NCI-H1694 treated with DMSO at 0.1 percent for 48 hours (cell line): ENCODE measurements at regions not wholly inside any gene's neighbourhood (a gene's known extent, or its start where the extent isn't known, plus 50 kb on each side); places are given as distances from the start of the nearest gene placed in this dataset.
"Not testable (repeated sequence)": the region's sequence is repeated elsewhere in the genome, so short reads cannot be mapped to it uniquely, and the experiment has no call there.

Experiments used
- DNase-seq: peaks from one replicate; lab custom pipeline; 2025; lab: John Stamatoyannopoulos, UW

GRCh38 chr9:85332487-85332886, 409.3 kb downstream of the AGTPBP1 start:
- no peak for DNase-seq

DNA sequence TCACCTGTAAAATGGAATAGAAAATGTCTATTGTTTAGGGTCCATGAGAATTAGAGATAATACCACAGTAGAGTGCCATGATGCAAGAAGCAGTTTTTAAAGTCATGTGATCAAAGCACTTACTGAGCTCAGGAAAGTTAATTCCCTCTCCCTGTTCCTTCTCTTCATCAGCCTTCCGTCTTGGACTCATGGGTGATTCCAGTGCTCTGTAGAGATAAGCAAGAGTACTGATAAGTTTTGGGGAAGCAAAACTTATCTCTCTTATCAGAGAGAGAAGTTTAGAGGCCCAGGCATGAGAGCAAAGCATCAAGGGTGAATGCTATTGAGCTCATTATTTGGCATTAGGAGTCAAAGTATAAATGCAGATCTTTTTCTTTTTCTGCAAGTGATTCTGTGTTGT, 410.1 kb downstream of the AGTPBP1 start:
- DNase-seq, result no peak

GRCh38 chr9:85322592-85322991, 419.2 kb downstream of the AGTPBP1 start:
- no peak for DNase-seq

- no peak for DNase-seq
Observed at GRCh38 chr9:85321561-85321960, 420.2 kb downstream of the AGTPBP1 start.

DNA sequence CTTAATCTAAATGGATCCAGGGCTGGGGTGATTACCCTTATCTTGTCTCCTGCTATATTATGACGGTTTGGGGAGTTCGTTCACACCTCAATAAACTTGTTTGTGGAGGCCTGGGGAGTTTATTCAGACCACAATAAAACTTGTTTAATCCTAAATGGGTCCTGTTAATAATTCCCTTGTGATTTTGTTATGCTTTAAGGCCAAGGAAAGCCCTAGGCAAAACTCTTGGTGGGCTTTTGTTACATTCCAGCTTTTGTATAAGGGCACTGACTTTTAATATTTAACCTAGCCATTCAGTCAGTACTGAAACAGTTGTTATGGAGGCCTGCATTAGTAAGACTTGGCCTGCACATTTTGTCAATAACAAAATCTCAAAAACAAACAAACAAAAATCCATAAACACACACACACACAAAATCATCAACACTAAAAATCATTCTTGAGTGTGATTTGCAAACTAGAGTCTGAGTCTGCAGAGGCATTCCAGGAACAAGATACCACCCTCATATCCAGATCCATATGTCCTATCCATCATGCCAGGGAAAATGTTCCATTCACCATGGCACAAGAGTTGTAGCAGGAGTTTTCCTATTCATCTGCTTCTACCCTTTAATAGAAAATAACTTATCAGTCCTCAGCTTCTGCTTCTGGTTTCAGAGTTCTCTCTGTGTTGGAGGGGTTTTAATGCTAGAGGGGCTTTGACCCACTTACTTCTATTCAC, 421.7 kb downstream of the AGTPBP1 start:
- DNase-seq, result no peak

- DNase-seq, result not testable (repeated sequence)
Observed at GRCh38 chr9:85315535-85315934, 426.2 kb downstream of the AGTPBP1 start.

- DNase-seq, result no peak
Observed at GRCh38 chr9:85310573-85310972, 431.2 kb downstream of the AGTPBP1 start.

- no peak for DNase-seq
Observed at GRCh38 chr9:85303757-85304134, 438.0 kb downstream of the AGTPBP1 start.

GRCh38 chr9:85302938-85303756, 438.6 kb downstream of the AGTPBP1 start:
- no peak for DNase-seq

DNA sequence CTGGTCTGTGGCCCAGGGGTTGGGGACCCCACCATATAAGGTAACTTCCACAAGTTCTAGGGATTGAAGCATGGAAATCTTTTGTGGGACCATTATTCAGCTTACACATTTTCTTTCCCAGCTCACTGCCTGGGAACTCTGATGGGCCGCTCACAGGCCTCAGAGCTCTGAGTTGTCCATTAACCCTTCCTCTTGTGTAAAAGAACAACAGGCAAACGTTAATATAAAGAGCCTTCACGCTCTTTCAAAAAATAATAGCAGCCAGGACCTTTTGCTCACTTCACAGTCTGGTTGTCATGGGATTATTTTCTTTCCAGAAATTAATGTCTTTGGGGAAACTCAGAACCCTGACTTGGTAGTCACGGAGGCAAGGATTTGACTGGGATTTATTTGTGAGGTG, 443.3 kb downstream of the AGTPBP1 start:
- DNase-seq, result no peak

- not testable (repeated sequence) for DNase-seq
Observed at GRCh38 chr9:85295244-85295643, 446.5 kb downstream of the AGTPBP1 start.

DNA sequence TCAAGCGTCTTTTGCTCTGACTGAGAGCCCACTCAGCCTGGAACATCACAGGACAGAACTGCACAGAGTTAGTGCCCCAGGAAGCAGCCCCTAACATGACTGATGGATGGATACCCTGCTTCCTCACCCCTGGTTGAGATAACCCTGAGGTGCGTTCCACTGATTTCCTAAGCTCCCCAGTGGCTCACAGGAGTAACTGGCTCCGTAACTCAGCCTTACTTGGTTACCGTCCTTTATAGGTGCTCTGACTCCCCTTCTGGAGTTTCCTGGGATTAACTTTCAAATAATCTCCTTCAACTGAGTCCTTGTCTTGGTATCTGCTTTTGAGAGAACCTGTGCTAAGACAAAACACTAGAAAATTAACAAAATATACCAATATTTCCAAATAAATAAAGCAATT, 449.5 kb downstream of the AGTPBP1 start:
- no peak for DNase-seq

DNA sequence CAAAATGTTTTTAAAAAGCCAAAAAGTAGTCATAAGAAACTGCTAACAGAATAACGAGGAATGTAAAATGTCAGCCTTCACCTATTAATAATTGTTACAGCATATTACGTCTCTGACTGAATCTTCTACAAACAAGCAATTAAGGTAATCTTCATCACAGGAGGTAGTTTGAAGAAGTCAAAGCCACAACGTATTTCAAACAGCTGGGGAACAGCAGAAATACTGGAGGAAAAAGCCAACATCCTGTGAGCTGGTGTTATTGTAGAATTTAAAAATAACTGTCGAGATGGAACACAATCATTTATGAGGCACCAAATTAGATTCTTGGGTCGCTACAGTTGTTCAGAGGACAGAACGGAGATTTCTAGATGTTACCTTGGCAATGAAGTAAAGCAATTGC, 450.5 kb downstream of the AGTPBP1 start:
- DNase-seq, result no peak

DNA sequence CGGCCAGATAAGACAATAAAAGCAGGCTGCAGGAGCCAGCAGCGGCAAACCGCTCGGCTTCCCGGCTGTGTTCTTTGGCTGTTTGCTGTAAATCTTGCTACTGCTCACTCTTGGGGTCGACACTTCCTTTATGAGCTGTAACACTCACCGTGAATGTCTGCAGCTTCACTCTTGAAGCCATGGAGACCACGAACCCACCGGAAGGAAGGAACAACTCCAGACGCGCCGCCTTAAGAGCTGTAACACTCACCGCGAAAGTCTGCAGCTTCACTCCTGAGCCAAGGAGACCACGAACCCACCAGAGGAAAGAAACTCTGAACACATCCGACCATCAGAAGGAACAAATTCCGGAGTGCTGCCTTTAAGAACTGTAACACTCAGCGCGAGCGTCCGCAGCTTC, 451.7 kb downstream of the AGTPBP1 start:
- DNase-seq, result no peak

- no peak for DNase-seq
Observed at GRCh38 chr9:85289142-85289541, 452.6 kb downstream of the AGTPBP1 start.

DNA sequence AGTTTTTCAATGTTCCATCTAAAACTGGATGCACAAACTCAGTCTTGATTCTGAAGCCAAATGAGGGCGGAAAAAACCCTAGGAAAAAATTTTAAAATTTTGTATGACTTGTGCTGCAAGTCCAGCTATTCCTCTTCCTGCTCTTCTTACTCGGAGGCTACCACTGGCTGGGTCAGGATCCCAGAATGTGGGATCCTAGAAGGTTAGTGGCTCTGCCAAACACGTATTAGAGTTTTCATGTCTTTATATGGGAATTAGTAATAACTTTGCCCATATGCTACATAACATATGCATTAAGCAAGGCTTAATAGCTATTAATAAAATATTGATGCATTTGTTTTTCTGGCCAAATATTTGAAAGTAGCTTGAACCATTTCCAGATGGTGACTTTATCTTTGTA, 458.3 kb downstream of the AGTPBP1 start:
- no peak for DNase-seq

DNA sequence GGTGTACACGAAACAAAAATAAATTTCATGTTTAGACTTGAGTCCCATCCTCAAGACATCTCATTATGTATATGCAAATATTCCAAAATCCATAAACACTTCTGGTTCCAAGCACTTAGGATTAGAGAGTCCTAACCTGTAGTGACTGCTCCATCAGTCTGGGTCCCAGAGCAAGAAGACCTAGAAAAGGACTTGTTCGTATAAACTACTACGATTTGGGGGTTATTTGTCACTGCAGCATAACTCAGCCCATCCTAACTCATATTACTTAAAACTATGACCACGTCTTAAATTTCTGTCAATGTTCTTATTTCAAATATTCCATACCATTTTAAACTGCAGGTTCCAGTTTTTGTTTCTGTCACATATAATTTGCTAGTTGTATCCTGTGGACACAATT, 463.0 kb downstream of the AGTPBP1 start:
- no peak for DNase-seq

- DNase-seq, result no peak
Observed at GRCh38 chr9:85276741-85277140, 465.0 kb downstream of the AGTPBP1 start.

DNA sequence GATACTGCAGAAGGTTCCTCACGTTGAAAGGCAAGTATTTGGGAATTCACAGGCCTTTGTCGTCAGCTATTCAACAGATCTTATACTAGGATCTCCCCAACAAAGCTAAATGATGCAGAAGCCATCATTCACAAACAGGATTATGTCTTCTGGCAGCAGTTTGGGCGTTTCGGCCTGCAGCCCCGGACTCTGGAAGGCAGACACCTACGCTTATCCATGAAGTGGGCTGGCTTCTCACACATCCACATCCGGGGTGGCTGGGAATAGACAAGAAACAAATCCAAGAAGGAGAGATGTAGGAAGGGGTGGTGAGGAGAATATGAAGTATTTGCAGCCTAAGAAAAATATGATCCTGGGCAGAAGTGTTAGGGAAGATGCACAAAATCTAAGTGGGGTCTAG, 471.9 kb downstream of the AGTPBP1 start:
- no peak for DNase-seq

- no peak for DNase-seq
Observed at GRCh38 chr9:85268131-85268530, 473.6 kb downstream of the AGTPBP1 start.

DNA sequence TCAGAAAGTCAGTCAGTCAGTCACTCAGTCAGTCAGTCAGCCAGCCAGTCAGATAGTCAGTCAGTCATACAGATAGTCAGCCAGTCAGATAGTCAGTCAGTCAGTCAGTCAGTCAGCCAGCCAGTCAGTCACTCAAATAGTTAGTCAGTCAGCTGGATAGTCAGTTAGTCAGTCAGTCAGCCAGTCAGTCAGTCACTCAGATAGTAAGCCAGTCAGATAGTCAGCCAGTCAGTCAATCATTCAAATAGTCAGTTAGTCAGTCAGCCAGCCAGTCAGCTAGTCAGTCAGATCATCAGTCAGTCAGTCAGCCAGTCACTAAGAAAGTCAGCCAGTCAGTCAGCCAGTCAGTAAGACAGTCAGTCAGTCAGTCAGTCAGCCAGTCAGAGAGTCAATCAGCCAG, 477.1 kb downstream of the AGTPBP1 start:
- no peak for DNase-seq

GRCh38 chr9:85263288-85263687, 478.5 kb downstream of the AGTPBP1 start:
- DNase-seq, result no peak

DNA sequence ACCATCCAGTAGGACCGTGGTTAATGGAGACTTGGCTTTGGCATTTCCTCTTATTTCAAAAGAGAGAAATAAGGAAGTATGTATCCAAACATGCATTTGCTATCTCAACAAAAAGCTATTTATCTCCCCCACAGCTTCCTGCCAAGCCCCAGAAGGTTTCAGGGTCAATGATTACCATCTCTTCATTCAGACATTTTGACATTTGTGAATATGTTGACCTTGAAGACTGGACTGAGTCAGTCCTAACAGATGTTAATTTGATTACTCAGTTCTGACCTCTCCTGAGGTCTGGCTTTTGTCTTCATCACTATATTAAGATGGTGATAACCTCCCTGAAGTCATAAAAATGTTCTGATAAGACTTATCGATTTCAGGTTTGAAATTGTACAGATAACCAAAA, 479.4 kb downstream of the AGTPBP1 start:
- DNase-seq, result no peak
